GM21381 (cell line): ENCODE measurements at regions not wholly inside any gene's neighbourhood (a gene's known extent, or its start where the extent isn't known, plus 50 kb on each side); places are given as distances from the start of the nearest gene placed in this dataset.
"Not testable (repeated sequence)": the region's sequence is repeated elsewhere in the genome, so short reads cannot be mapped to it uniquely, and the experiment has no call there.

Experiments
- ATAC-seq: cut with Tn5 transposase; IDR thresholded peaks from one replicate; pipeline ENCODE4 v1.9.1; 2021; ENCODE audit warnings: mild to moderate bottlenecking, moderate library complexity; ENCODE audit not compliant: unreplicated experiment

- ATAC-seq, result no peak
Observed at GRCh38 chr14:39628087-39628486, 195.9 kb upstream of the FBXO33 start.

- no peak for ATAC-seq
Observed at GRCh38 chr14:39626589-39627576, 194.7 kb upstream of the FBXO33 start.

GRCh38 chr14:39621678-39622077, 189.4 kb upstream of the FBXO33 start:
- ATAC-seq, result no peak

- ATAC-seq, result no peak
Observed at GRCh38 chr14:39621223-39621622, 189.0 kb upstream of the FBXO33 start.

GRCh38 chr14:39617537-39617936, 185.3 kb upstream of the FBXO33 start:
- ATAC-seq, result no peak

GRCh38 chr14:39615352-39615751, 183.1 kb upstream of the FBXO33 start:
- ATAC-seq, result no peak

GRCh38 chr14:39614297-39614923, 182.2 kb upstream of the FBXO33 start:
- no peak for ATAC-seq

- ATAC-seq, result no peak
Observed at GRCh38 chr14:39609119-39609518, 176.9 kb upstream of the FBXO33 start.

GRCh38 chr14:39607978-39608377, 175.7 kb upstream of the FBXO33 start:
- ATAC-seq, result no peak

- no peak for ATAC-seq
Observed at GRCh38 chr14:39603942-39604341, 171.7 kb upstream of the FBXO33 start.

GRCh38 chr14:39593377-39593776, 161.1 kb upstream of the FBXO33 start:
- ATAC-seq, result no peak

GRCh38 chr14:39592116-39592789, 160.0 kb upstream of the FBXO33 start:
- ATAC-seq, result no peak

GRCh38 chr14:39589882-39590281, 157.6 kb upstream of the FBXO33 start:
- not testable (repeated sequence) for ATAC-seq

- peak; percentile 69 for ATAC-seq
Observed at GRCh38 chr14:39582028-39582654, 149.9 kb upstream of the FBXO33 start.

GRCh38 chr14:39581474-39581873, 149.2 kb upstream of the FBXO33 start:
- no peak for ATAC-seq

- ATAC-seq, result no peak
Observed at GRCh38 chr14:39580696-39581095, 148.5 kb upstream of the FBXO33 start.

- no peak for ATAC-seq
Observed at GRCh38 chr14:39576736-39577135, 144.5 kb upstream of the FBXO33 start.

GRCh38 chr14:39576258-39576657, 144.0 kb upstream of the FBXO33 start:
- ATAC-seq, result no peak

- ATAC-seq, result no peak
Observed at GRCh38 chr14:39568809-39569538, 136.7 kb upstream of the FBXO33 start.

GRCh38 chr14:39566795-39567194, 134.6 kb upstream of the FBXO33 start:
- ATAC-seq, result no peak
